ENCODE measurements at regions not wholly inside any gene's neighbourhood (a gene's known extent, or its start where the extent isn't known, plus 50 kb on each side); places are given as distances from the start of the nearest gene placed in this dataset.

DNA sequence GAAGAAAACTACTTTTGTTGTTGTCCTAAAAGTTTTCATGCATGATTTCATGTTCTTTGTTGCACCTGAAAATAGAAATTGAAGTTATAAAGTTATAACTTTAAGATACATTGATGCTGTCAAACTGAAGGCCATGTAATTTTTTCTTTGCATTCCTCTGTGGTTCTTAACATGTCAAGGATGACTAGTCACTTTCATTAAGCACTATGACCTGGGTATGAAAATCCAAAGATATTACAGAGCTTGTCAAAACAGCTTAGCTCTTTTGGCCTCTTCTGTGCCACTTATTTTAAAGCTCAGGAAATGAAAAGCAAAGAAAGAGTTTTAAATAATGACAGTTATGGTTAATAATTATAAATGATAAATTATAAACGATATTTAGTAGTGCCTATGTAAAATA lies 241.6 kb upstream of the CACNA2D1 start:
- no peak for DNase-seq (ENCODE audit: low spot score)
- Histone ChIP-seq H3K27ac (no peak overlapping the region), H3K4me3 (no peak overlapping the region)
- TF ChIP-seq, protein P1, sequence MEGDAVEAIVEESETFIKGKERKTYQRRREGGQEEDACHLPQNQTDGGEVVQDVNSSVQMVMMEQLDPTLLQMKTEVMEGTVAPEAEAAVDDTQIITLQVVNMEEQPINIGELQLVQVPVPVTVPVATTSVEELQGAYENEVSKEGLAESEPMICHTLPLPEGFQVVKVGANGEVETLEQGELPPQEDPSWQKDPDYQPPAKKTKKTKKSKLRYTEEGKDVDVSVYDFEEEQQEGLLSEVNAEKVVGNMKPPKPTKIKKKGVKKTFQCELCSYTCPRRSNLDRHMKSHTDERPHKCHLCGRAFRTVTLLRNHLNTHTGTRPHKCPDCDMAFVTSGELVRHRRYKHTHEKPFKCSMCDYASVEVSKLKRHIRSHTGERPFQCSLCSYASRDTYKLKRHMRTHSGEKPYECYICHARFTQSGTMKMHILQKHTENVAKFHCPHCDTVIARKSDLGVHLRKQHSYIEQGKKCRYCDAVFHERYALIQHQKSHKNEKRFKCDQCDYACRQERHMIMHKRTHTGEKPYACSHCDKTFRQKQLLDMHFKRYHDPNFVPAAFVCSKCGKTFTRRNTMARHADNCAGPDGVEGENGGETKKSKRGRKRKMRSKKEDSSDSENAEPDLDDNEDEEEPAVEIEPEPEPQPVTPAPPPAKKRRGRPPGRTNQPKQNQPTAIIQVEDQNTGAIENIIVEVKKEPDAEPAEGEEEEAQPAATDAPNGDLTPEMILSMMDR (IDR thresholded peaks at IDR 0.05), result no peak

DNA sequence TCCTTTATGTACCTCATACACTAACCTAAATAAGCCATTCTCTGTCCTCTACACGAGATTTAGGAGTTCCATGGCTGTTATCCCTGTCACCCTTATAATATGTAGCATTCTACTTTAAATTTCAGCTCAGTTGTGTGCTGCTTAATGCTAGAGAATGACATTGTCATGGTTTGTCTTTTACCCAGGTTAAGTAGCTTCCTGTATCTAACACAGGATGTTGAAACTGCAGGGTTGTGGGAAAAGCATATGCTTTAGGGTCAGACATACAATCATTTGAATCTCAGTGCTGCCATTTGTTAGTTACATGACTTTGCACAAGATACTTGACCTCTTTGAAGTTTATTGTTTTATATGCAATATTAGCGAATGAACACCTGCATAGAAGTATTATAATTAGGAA lies 235.1 kb upstream of the CACNA2D1 start:
- H3K27ac ChIP-seq, result no peak overlapping the region
- no peak for DNase-seq (ENCODE audit: low spot score)
- TF ChIP-seq, protein P1 (IDR thresholded peaks at IDR 0.05), result no peak

DNA sequence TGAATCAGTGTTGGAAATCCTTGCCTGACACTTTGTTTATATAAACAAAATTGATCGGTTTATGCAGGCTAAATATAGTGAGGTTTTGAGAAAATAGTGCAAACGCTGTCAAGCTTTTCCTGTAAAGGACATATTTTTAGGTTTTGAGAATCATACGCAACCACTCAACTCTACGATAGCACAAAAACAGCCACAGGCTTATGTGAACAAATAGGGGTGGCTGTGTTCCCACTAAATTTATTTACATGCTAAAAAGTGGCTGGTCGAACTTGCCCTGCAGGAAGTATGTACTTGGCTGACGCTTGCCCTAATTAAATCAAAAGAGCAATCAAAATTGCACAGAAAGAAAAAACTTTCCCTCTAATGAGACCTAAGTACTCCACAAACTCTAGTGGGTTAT lies 234.7 kb upstream of the CACNA2D1 start:
- TF ChIP-seq, protein P1 (IDR thresholded peaks at IDR 0.05), result no peak
- DNase-seq (ENCODE audit: low spot score), result no peak
- H3K27ac ChIP-seq, result no peak overlapping the region
- H3K4me3 ChIP-seq, result no peak overlapping the region

More for the DNA sequence above, 235.1 kb upstream of the CACNA2D1 start:
- H3K4me3 ChIP-seq, result no peak overlapping the region

DNA sequence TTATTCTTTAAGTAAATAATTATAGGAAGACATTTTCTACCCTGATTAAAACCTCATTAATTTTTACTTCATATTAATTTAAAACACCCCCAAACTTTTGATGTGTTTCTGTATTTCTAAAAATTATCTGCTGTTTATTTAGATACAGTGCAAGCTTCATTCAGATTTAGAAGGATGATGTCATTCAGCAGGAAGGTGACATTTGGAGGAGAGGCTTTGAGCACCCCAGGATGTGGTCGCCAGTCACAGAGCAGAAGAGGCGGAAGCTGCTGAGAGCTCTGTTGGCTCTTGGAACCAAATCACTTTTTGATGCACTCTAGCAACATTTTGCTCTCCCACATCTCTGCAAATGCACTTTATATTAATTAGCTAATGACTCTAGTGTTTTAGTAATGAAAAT lies 233.9 kb upstream of the CACNA2D1 start:
- no peak for DNase-seq (ENCODE audit: low spot score)
- H3K27ac ChIP-seq, result no peak overlapping the region
- no peak overlapping the region for H3K4me3 ChIP-seq
- TF ChIP-seq, protein P1 (IDR thresholded peaks at IDR 0.05), result no peak

DNA sequence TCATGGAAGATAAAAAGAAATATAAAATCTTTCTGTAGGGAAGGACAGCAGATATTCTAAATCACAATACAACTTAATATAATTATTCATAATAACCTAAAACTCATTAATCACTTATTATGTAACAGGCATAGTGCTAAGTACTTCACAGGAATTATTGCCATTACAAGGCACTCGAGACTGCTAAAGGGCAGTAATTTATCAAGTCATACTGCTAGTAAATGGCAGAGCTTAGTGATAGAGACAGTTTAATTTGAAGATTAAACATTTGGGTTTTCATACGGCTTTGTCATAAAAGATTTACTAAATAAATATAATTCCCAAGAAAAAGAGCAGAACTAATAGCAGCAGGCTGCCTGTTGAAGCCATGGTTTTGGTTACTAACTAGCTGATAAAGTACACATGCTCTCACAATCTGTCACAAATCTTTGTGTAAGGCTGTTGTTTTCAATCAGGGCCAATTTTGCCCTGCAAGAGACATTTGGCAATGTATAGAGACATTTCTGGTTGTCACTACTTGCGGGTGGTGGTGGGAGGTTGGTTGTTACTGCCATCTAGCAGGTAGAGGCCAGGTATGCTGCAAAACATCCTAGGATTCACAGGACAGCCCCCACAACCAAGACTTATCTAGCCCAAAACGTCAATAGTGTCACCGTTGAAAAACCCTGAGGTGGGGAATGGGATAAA lies 233.3 kb upstream of the CACNA2D1 start:
- DNase-seq (ENCODE audit: low spot score), result no peak
- no peak overlapping the region for H3K4me3 ChIP-seq
- TF ChIP-seq, protein P1 (IDR thresholded peaks at IDR 0.05), result no peak
- no peak overlapping the region for H3K27ac ChIP-seq

DNA sequence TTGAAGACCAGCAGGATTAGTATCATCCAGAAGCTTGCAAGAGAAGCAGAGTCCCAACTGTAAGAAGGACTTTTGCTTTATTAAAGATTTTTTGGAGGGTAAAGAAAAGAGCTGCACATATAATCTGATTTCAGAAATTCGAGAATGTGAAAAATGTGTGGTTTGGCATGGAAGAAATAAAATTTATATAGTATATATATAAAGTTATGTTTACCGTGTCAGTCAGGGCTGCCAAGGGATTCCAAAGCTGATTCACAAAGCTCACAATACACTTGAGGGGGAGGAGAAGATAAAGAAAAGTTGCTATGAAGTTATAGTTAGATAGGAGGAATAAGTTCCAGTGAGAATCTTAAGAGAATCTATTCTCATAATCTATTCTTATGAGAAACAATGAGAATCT lies 231.8 kb upstream of the CACNA2D1 start:
- DNase-seq (ENCODE audit: low spot score), result no peak
- no peak overlapping the region for H3K27ac ChIP-seq
- TF ChIP-seq, protein P1 (IDR thresholded peaks at IDR 0.05), result no peak
- H3K4me3 ChIP-seq, result no peak overlapping the region

DNA sequence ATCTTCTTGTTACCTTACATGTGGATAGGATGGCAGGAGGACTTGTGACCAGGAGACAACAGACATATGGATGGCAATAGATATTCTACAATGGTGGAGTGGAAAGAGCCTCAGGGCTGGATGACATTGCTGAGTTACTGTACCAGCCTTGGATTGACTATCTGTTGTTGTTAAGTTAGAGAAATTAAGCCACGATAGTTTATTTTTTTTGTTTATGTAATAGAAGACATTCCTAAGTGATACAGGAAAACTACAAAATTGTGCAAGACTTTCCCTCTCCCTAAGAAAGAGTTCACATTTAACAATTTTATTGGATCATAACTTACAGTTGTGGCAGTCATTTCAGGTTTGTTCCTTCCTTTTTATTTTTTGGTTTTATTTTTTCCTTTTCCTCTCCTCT lies 230.7 kb upstream of the CACNA2D1 start:
- TF ChIP-seq, protein P1 (IDR thresholded peaks at IDR 0.05), result no peak
- Histone ChIP-seq H3K27ac (no peak overlapping the region), H3K4me3 (no peak overlapping the region)
- DNase-seq (ENCODE audit: low spot score), result no peak

All from coronary artery (tissue), 2 donors.